GM19467 (cell line): ENCODE measurements at regions not wholly inside any gene's neighbourhood (a gene's known extent, or its start where the extent isn't known, plus 50 kb on each side); places are given as distances from the start of the nearest gene placed in this dataset.

ENCODE experiments used
- ATAC-seq: cut with Tn5 transposase; IDR thresholded peaks from one replicate; pipeline ENCODE4 v1.9.1; 2021; ENCODE audit warnings: mild to moderate bottlenecking, moderate library complexity; ENCODE audit not compliant: unreplicated experiment

- ATAC-seq = no peak
Observed at GRCh38 chr10:4775808-4776207, 50.2 kb upstream of the AKR1E2 start.

GRCh38 chr10:4772202-4772570 lies 53.8 kb upstream of the AKR1E2 start:
- no peak for ATAC-seq

GRCh38 chr10:4771554-4772201 lies 54.3 kb upstream of the AKR1E2 start:
- ATAC-seq = no peak

GRCh38 chr10:4770801-4771553 lies 55.0 kb upstream of the AKR1E2 start:
- ATAC-seq = no peak

GRCh38 chr10:4768416-4768815 lies 57.6 kb upstream of the AKR1E2 start:
- no peak for ATAC-seq

GRCh38 chr10:4767033-4767814 lies 58.8 kb upstream of the AKR1E2 start:
- ATAC-seq = no peak

- ATAC-seq = no peak
Observed at GRCh38 chr10:4766454-4766853, 59.6 kb upstream of the AKR1E2 start.

- ATAC-seq = no peak
Observed at GRCh38 chr10:4765428-4765827, 60.6 kb upstream of the AKR1E2 start.

- ATAC-seq = no peak
Observed at GRCh38 chr10:4763960-4764428, 62.0 kb upstream of the AKR1E2 start.

GRCh38 chr10:4763513-4763912 lies 62.5 kb upstream of the AKR1E2 start:
- ATAC-seq = no peak

- ATAC-seq = no peak
Observed at GRCh38 chr10:4758256-4758655, 67.8 kb upstream of the AKR1E2 start.

GRCh38 chr10:4755286-4755989 lies 70.6 kb upstream of the AKR1E2 start:
- no peak for ATAC-seq

GRCh38 chr10:4754143-4754542 lies 71.9 kb upstream of the AKR1E2 start:
- no peak for ATAC-seq

- ATAC-seq = no peak
Observed at GRCh38 chr10:4751211-4751610, 74.8 kb upstream of the AKR1E2 start.

GRCh38 chr10:4749271-4749574 lies 76.8 kb upstream of the AKR1E2 start:
- no peak for ATAC-seq

GRCh38 chr10:4748491-4749270 lies 77.3 kb upstream of the AKR1E2 start:
- ATAC-seq = no peak

GRCh38 chr10:4742217-4742616 lies 83.8 kb upstream of the AKR1E2 start:
- no peak for ATAC-seq

GRCh38 chr10:4740471-4740870 lies 85.5 kb upstream of the AKR1E2 start:
- ATAC-seq = no peak

GRCh38 chr10:4736608-4737007 lies 89.4 kb upstream of the AKR1E2 start:
- ATAC-seq = no peak

GRCh38 chr10:4736183-4736582 lies 89.8 kb upstream of the AKR1E2 start:
- ATAC-seq = no peak

- no peak for ATAC-seq
Observed at GRCh38 chr10:4733843-4734224, 92.2 kb upstream of the AKR1E2 start.
